Erythroblast (primary cell): ENCODE measurements at regions not wholly inside any gene's neighbourhood (a gene's known extent, or its start where the extent isn't known, plus 50 kb on each side); places are given as distances from the start of the nearest gene placed in this dataset.

ENCODE experiments used
- GATA1 ChIP-seq: IDR thresholded peaks from 2 replicates; pipeline ENCODE4 v1.6.1; 2011; ENCODE audit warnings: low read depth, mild to moderate bottlenecking, control low read depth, low read length, moderate library complexity
- POLR2A ChIP-seq: IDR thresholded peaks from 2 replicates; pipeline ENCODE4 v1.6.1; 2011; ENCODE audit warnings: mild to moderate bottlenecking, low read length

DNA sequence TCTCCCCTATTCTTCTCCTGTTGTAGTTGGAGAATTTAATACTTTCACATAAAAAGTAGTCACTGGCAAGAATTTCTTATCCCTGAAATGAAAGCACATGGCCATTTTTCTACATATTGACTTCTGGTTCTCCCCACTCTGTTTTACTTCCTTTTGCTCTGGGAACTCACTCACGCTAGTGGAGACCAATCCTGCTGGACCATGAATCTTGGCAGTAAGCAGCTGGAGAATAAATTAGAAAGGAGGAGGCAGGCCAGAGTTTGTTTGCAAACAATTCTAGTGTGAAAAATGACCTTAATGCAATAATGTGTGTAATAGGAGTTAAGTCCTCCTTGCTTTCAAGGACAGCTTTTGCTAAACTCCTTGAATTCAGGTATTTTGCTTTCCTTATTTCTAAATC, 412.3 kb upstream of the CHORDC1 start:
- TF ChIP-seq POLR2A = no peak
- TF ChIP-seq GATA1 = no peak
